Ishikawa (cell line): ENCODE measurements at regions not wholly inside any gene's neighbourhood (a gene's known extent, or its start where the extent isn't known, plus 50 kb on each side); places are given as distances from the start of the nearest gene placed in this dataset.

Experiments
- EP300 ChIP-seq: IDR thresholded peaks from 2 replicates; pipeline ENCODE4 v1.6.1; 2012; ENCODE audit warnings: borderline replicate concordance
- NFIC ChIP-seq: IDR thresholded peaks from 2 replicates; pipeline ENCODE4 v1.6.1; 2012
- RAD21 ChIP-seq: IDR thresholded peaks from 2 replicates; pipeline ENCODE4 v1.6.1; 2012; ENCODE audit warnings: low read depth

GRCh38 chr4:114265342-114265741 is 285.9 kb upstream of the ARSJ start:
- TF ChIP-seq RAD21 (no peak), EP300 (no peak), NFIC (no peak)
